Sigmoid colon (tissue), 6 donors: ENCODE measurements at regions not wholly inside any gene's neighbourhood (a gene's known extent, or its start where the extent isn't known, plus 50 kb on each side); places are given as distances from the start of the nearest gene placed in this dataset.
"Not testable (repeated sequence)": the region's sequence is repeated elsewhere in the genome, so short reads cannot be mapped to it uniquely, and the experiment has no call there.

Experiments used
- DNase-seq: peaks from one replicate; pipeline ENCODE4 v3.0.0-alpha.2; 2019
- H3K27ac ChIP-seq, 4 donors: fragments of 200-600 bp; sonication (generic); one replicate each; pipeline ENCODE4 v1.5.1; 2016 to 2019; ENCODE audit warnings: mild to moderate bottlenecking in 1 of 4
- H3K27me3 ChIP-seq, 3 donors: fragments of 200-600 bp; sonication (generic); one replicate each; pipeline ENCODE4 v1.5.1; 2019; ENCODE audit warnings: mild to moderate bottlenecking in 1 of 3
- H3K36me3 ChIP-seq, 4 donors: fragments of 200-600 bp; sonication (generic); one replicate each; pipeline ENCODE4 v1.5.1; 2016 to 2019
- H3K4me1 ChIP-seq, 4 donors: fragments of 200-600 bp; sonication (generic); one replicate each; pipeline ENCODE4 v1.5.1; 2017 to 2019
- H3K4me3 ChIP-seq, 4 donors: fragments of 200-600 bp; sonication (generic); one replicate each; pipeline ENCODE4 v1.5.1; 2017 to 2019; ENCODE audit warnings: mild to moderate bottlenecking in 2 of 4, moderate library complexity in 1 of 4
- H3K9me3 ChIP-seq, 4 donors: fragments of 200-600 bp in 3 of 4; sonication (generic) in 3 of 4; one replicate each; pipeline versions ENCODE4 v1.5.1 to v1.6.1; 2013 to 2019
- CTCF ChIP-seq, 4 experiments: fragments of 450-650 bp in 3 of 4; fragments of 200-600 bp in 1 of 4; IDR thresholded peaks; one replicate each; pipeline ENCODE4 v1.5.1; 2016 to 2019; ENCODE audit warnings: antibody characterized with exemption in 4 of 4, mild to moderate bottlenecking in 3 of 4, moderate library complexity in 2 of 4
- EP300 ChIP-seq, 4 donors: sonication (generic); formaldehyde crosslinking; IDR thresholded peaks; one replicate each; pipeline ENCODE4 v1.6.1; 2017; ENCODE audit warnings: antibody characterized with exemption in 4 of 4
- POLR2A ChIP-seq, 2 donors: fragments of 450-650 bp; IDR thresholded peaks; one replicate each; pipeline ENCODE4 v1.6.1; 2016; ENCODE audit warnings: antibody characterized with exemption in 2 of 2, mild to moderate bottlenecking in 2 of 2, moderate library complexity in 2 of 2
- POLR2AphosphoS5 ChIP-seq, 4 donors: sonication (generic); formaldehyde crosslinking; IDR thresholded peaks; one replicate each; pipeline ENCODE4 v1.6.1; 2017; ENCODE audit warnings: antibody characterized with exemption in 4 of 4
- WGBS, 2 donors: extraction: QIAGEN DNeasy Blood & Tissue Kit; methylation state at CpG; one replicate each; pipeline ENCODE4 v1.1.7; 2013; 5-methylcytosine and 5-hydroxymethylcytosine counted together
- intact Hi-C: fragments of 100-400 bp; cut with DNase I; formaldehyde crosslinking; loops from one replicate; pipeline ENCODE4 v1.15.1; 2023
- donor health status: healthy with polysubstance abuse.
- donor health status: healthy.

- no peaks in the 10 kb centered on the region for H3K27me3 ChIP-seq
- H3K9me3 ChIP-seq = no peaks in the 10 kb centered on the region
- H3K27ac ChIP-seq = no peak overlapping the region
- H3K36me3 ChIP-seq = no peaks in the 10 kb centered on the region
- H3K4me1 ChIP-seq = peaks cover 0 to 7% (median 0%) of the 10 kb centered on the region in 4 donors
- no peak for TF ChIP-seq POLR2AphosphoS5 (IDR thresholded peaks at IDR 0.05)
- no peak for TF ChIP-seq EP300 (IDR thresholded peaks at IDR 0.05)
- TF ChIP-seq CTCF (IDR thresholded peaks at IDR 0.05) = no peak
- no peak for TF ChIP-seq POLR2A (IDR thresholded peaks at IDR 0.05)
- intact Hi-C loops = no loop called here
- 19 to 68% methylated on average over 4 of the region's 4 CpGs for WGBS, 2 donors
- DNase-seq = no peak
- H3K4me3 ChIP-seq = no peak overlapping the region
Observed at GRCh38 chr3:25178672-25179071, 249.4 kb upstream of the RARB start.

- TF ChIP-seq POLR2AphosphoS5 (IDR thresholded peaks at IDR 0.05) (no peak), POLR2A (IDR thresholded peaks at IDR 0.05) (no peak), CTCF (IDR thresholded peaks at IDR 0.05) (no peak), EP300 (IDR thresholded peaks at IDR 0.05) (no peak)
- Histone ChIP-seq H3K4me3 (no peak overlapping the region), H3K36me3 (no peaks in the 10 kb centered on the region), H3K27ac (no peak overlapping the region), H3K27me3 (no peaks in the 10 kb centered on the region), H3K9me3 (no peaks in the 10 kb centered on the region), H3K4me1 (peaks cover 0 to 7% (median 0%) of the 10 kb centered on the region in 4 donors)
- DNase-seq = no peak
- intact Hi-C loops = no loop called here
- 93 to 94% methylated on average over 2 of the region's 2 CpGs for whole genome bisulfite sequencing, 2 donors
Observed at GRCh38 chr3:25181096-25181495, 247.0 kb upstream of the RARB start.

- WGBS, 2 donors = 85 to 92% methylated on average over 3 of the region's 3 CpGs
- H3K27ac ChIP-seq = no peak overlapping the region
- no peaks in the 10 kb centered on the region for H3K27me3 ChIP-seq
- DNase-seq = no peak
- H3K4me3 ChIP-seq = no peak overlapping the region
- no peaks in the 10 kb centered on the region for H3K9me3 ChIP-seq
- TF ChIP-seq EP300 (IDR thresholded peaks at IDR 0.05) (no peak), POLR2AphosphoS5 (IDR thresholded peaks at IDR 0.05) (no peak), POLR2A (IDR thresholded peaks at IDR 0.05) (no peak), CTCF (IDR thresholded peaks at IDR 0.05) (no peak)
- intact Hi-C loops = no loop called here
- H3K36me3 ChIP-seq = no peaks in the 10 kb centered on the region
- peaks cover 0 to 7% (median 0%) of the 10 kb centered on the region in 4 donors for H3K4me1 ChIP-seq
Observed at GRCh38 chr3:25182794-25183193, 245.3 kb upstream of the RARB start.

GRCh38 chr3:25184641-25185250 lies 243.3 kb upstream of the RARB start:
- H3K9me3 ChIP-seq = no peaks in the 10 kb centered on the region
- no peak for DNase-seq
- no peaks in the 10 kb centered on the region for H3K27me3 ChIP-seq
- no peak for TF ChIP-seq POLR2AphosphoS5 (IDR thresholded peaks at IDR 0.05)
- TF ChIP-seq CTCF (IDR thresholded peaks at IDR 0.05) = no peak
- no peak for TF ChIP-seq POLR2A (IDR thresholded peaks at IDR 0.05)
- no peak for TF ChIP-seq EP300 (IDR thresholded peaks at IDR 0.05)
- no peaks in the 10 kb centered on the region for H3K4me1 ChIP-seq
- WGBS, 2 donors = 87 to 93% methylated on average over 4 of the region's 4 CpGs
- H3K27ac ChIP-seq = no peak overlapping the region
- intact Hi-C loops = no loop called here
- no peaks in the 10 kb centered on the region for H3K36me3 ChIP-seq
- H3K4me3 ChIP-seq = no peak overlapping the region

GRCh38 chr3:25191673-25192072 lies 236.4 kb upstream of the RARB start:
- intact Hi-C loops = no loop called here
- Histone ChIP-seq H3K4me1 (no peaks in the 10 kb centered on the region), H3K27ac (no peak overlapping the region), H3K9me3 (no peaks in the 10 kb centered on the region), H3K36me3 (no peaks in the 10 kb centered on the region), H3K27me3 (no peaks in the 10 kb centered on the region), H3K4me3 (no peak overlapping the region)
- DNase-seq = no peak
- no peak for TF ChIP-seq EP300 (IDR thresholded peaks at IDR 0.05)
- TF ChIP-seq CTCF (IDR thresholded peaks at IDR 0.05) = no peak
- no peak for TF ChIP-seq POLR2AphosphoS5 (IDR thresholded peaks at IDR 0.05)
- TF ChIP-seq POLR2A (IDR thresholded peaks at IDR 0.05) = no peak
- WGBS, 2 donors = 84 to 90% methylated on average over 5 of the region's 5 CpGs

GRCh38 chr3:25199567-25199966 lies 228.5 kb upstream of the RARB start:
- H3K9me3 ChIP-seq, H3K27me3 ChIP-seq, intact Hi-C loops, H3K4me1 ChIP-seq, H3K4me3 ChIP-seq, H3K36me3 ChIP-seq, DNase-seq, H3K27ac ChIP-seq: not testable (repeated sequence)
- WGBS, 2 donors = 83 to 84% methylated on average over 5 of the region's 5 CpGs
